NOMO-1 treated with dmso at 0.1 percent for 144 hours (cell line): ENCODE measurements at regions not wholly inside any gene's neighbourhood (a gene's known extent, or its start where the extent isn't known, plus 50 kb on each side); places are given as distances from the start of the nearest gene placed in this dataset.
"Not testable (repeated sequence)": the region's sequence is repeated elsewhere in the genome, so short reads cannot be mapped to it uniquely, and the experiment has no call there.

Source experiments
- DNase-seq: peaks from one replicate; lab custom pipeline; 2025; ENCODE audit not compliant: unreplicated experiment; lab: John Stamatoyannopoulos, UW

- no peak for DNase-seq
Measured at GRCh38 chr3:81364411-81364810, 397.0 kb downstream of the GBE1 start.

GRCh38 chr3:81363816-81364215 is 397.6 kb downstream of the GBE1 start:
- DNase-seq: no peak

GRCh38 chr3:81354119-81354518 is 407.3 kb downstream of the GBE1 start:
- no peak for DNase-seq

GRCh38 chr3:81352867-81353266 is 408.6 kb downstream of the GBE1 start:
- no peak for DNase-seq

GRCh38 chr3:81349816-81350340 is 411.6 kb downstream of the GBE1 start:
- DNase-seq: no peak

GRCh38 chr3:81339040-81339845 is 422.2 kb downstream of the GBE1 start:
- DNase-seq: no peak

- DNase-seq: no peak
Measured at GRCh38 chr3:81336470-81336869, 425.0 kb downstream of the GBE1 start.

GRCh38 chr3:81329835-81330234 is 431.6 kb downstream of the GBE1 start:
- DNase-seq: not testable (repeated sequence)

GRCh38 chr3:81326245-81326644 is 435.2 kb downstream of the GBE1 start:
- no peak for DNase-seq

GRCh38 chr3:81320862-81321261 is 440.6 kb downstream of the GBE1 start:
- no peak for DNase-seq

GRCh38 chr3:81315030-81315429 is 446.4 kb downstream of the GBE1 start:
- DNase-seq: no peak

- DNase-seq: no peak
Measured at GRCh38 chr3:81311321-81311720, 450.1 kb downstream of the GBE1 start.

- no peak for DNase-seq
Measured at GRCh38 chr3:81308306-81308705, 453.1 kb downstream of the GBE1 start.

- DNase-seq: no peak
Measured at GRCh38 chr3:81307221-81307620, 454.2 kb downstream of the GBE1 start.

- DNase-seq: no peak
Measured at GRCh38 chr3:81303321-81303720, 458.1 kb downstream of the GBE1 start.

- no peak for DNase-seq
Measured at GRCh38 chr3:81302045-81302444, 459.4 kb downstream of the GBE1 start.

GRCh38 chr3:81301230-81301629 is 460.2 kb downstream of the GBE1 start:
- no peak for DNase-seq

GRCh38 chr3:81300324-81300927 is 461.0 kb downstream of the GBE1 start:
- DNase-seq: no peak

- no peak for DNase-seq
Measured at GRCh38 chr3:81299481-81299880, 462.0 kb downstream of the GBE1 start.

- DNase-seq: no peak
Measured at GRCh38 chr3:81295906-81296577, 465.4 kb downstream of the GBE1 start.

- no peak for DNase-seq
Measured at GRCh38 chr3:81293156-81293555, 468.3 kb downstream of the GBE1 start.

- DNase-seq: no peak
Measured at GRCh38 chr3:81291586-81291985, 469.9 kb downstream of the GBE1 start.
